ENCODE measurements at regions not wholly inside any gene's neighbourhood (a gene's known extent, or its start where the extent isn't known, plus 50 kb on each side); places are given as distances from the start of the nearest gene placed in this dataset.

GRCh38 chr7:106339513-106340246 lies 54.9 kb upstream of the NAMPT start:
- DNase-seq (ENCODE audit: insufficient read length, low spot score) (no peak), FAIRE-seq (no peak)
- TF ChIP-seq PAX5 (IDR thresholded peaks at IDR 0.05; ENCODE audit: insufficient read depth, low read length, severe bottlenecking): no peak
- no peak for TF ChIP-seq TAF1 (IDR thresholded peaks at IDR 0.05; ENCODE audit: low read depth, low read length)
- no peak for TF ChIP-seq POLR2AphosphoS5 (IDR thresholded peaks at IDR 0.05; ENCODE audit: low read depth, low read length)
- TF ChIP-seq POLR2A (IDR thresholded peaks at IDR 0.05; ENCODE audit: low read depth, low read length): no peak
- no peak for TF ChIP-seq POU2F2 (IDR thresholded peaks at IDR 0.05; ENCODE audit: low read depth, low read length)
- TF ChIP-seq SPI1 (IDR thresholded peaks at IDR 0.05; ENCODE audit: low read depth, low read length): no peak

GRCh38 chr7:106337754-106338153 lies 53.0 kb upstream of the NAMPT start:
- FAIRE-seq (no peak), DNase-seq (ENCODE audit: insufficient read length, low spot score) (no peak)
- TF ChIP-seq PAX5 (IDR thresholded peaks at IDR 0.05; ENCODE audit: insufficient read depth, low read length, severe bottlenecking): no peak
- TF ChIP-seq SPI1 (IDR thresholded peaks at IDR 0.05; ENCODE audit: low read depth, low read length): no peak
- TF ChIP-seq POU2F2 (IDR thresholded peaks at IDR 0.05; ENCODE audit: low read depth, low read length): no peak
- no peak for TF ChIP-seq TAF1 (IDR thresholded peaks at IDR 0.05; ENCODE audit: low read depth, low read length)
- TF ChIP-seq POLR2AphosphoS5 (IDR thresholded peaks at IDR 0.05; ENCODE audit: low read depth, low read length): no peak
- no peak for TF ChIP-seq POLR2A (IDR thresholded peaks at IDR 0.05; ENCODE audit: low read depth, low read length)

GRCh38 chr7:106335814-106336213 lies 51.0 kb upstream of the NAMPT start:
- DNase-seq (ENCODE audit: insufficient read length, low spot score): no peak
- TF ChIP-seq SPI1 (IDR thresholded peaks at IDR 0.05; ENCODE audit: low read depth, low read length) (no peak), PAX5 (IDR thresholded peaks at IDR 0.05; ENCODE audit: insufficient read depth, low read length, severe bottlenecking) (no peak), POU2F2 (IDR thresholded peaks at IDR 0.05; ENCODE audit: low read depth, low read length) (no peak), TAF1 (IDR thresholded peaks at IDR 0.05; ENCODE audit: low read depth, low read length) (no peak), POLR2AphosphoS5 (IDR thresholded peaks at IDR 0.05; ENCODE audit: low read depth, low read length) (no peak), POLR2A (IDR thresholded peaks at IDR 0.05; ENCODE audit: low read depth, low read length) (no peak)
- FAIRE-seq: no peak

Data from GM12891 (cell line).